Liver (tissue), 3 donors: ENCODE measurements at regions not wholly inside any gene's neighbourhood (a gene's known extent, or its start where the extent isn't known, plus 50 kb on each side); places are given as distances from the start of the nearest gene placed in this dataset.

Experiments used
- CTCF ChIP-seq: fragments of 150-350 bp; IDR thresholded peaks from 2 replicates; pipeline ENCODE4 v1.5.1; 2017; ENCODE audit warnings: improper control_type of control experiment, low read depth, low read length; ENCODE audit not compliant: missing input control
- EGR1 ChIP-seq, 2 donors: IDR thresholded peaks; 2 replicates each; pipeline ENCODE4 v1.6.1; 2016 to 2018; ENCODE audit warnings: antibody characterized with exemption in 2 of 2, low read depth in 2 of 2
- GABPA ChIP-seq, 2 donors: IDR thresholded peaks in 1 of 2; conservative IDR thresholded peaks in 1 of 2; 2 replicates each; pipeline ENCODE4 v1.6.1; 2016; ENCODE audit warnings: antibody characterized with exemption in 2 of 2, mild to moderate bottlenecking in 1 of 2, moderate library complexity in 1 of 2
- HNF4A ChIP-seq, 2 donors: conservative IDR thresholded peaks; 2 replicates each; pipeline ENCODE4 v1.6.1; 2016; ENCODE audit warnings: antibody characterized with exemption in 2 of 2, mild to moderate bottlenecking in 2 of 2
- JUND ChIP-seq, 2 donors: IDR thresholded peaks; 2 replicates each; pipeline ENCODE4 v1.6.1; 2016; ENCODE audit warnings: antibody characterized with exemption in 2 of 2
- NR2F2 ChIP-seq: IDR thresholded peaks from 2 replicates; pipeline ENCODE4 v1.6.1; 2016; ENCODE audit warnings: antibody characterized with exemption
- RAD21 ChIP-seq, 2 donors: IDR thresholded peaks; 2 replicates each; pipeline ENCODE4 v1.6.1; 2016; ENCODE audit warnings: antibody characterized with exemption in 2 of 2, mild to moderate bottlenecking in 2 of 2
- REST ChIP-seq: IDR thresholded peaks from 2 replicates; pipeline ENCODE4 v1.6.1; 2016; ENCODE audit warnings: antibody characterized with exemption, mild to moderate bottlenecking
- RXRA ChIP-seq, 2 donors: IDR thresholded peaks; 2 replicates each; pipeline ENCODE4 v1.6.1; 2017 to 2018; ENCODE audit warnings: antibody characterized with exemption in 2 of 2, mild to moderate bottlenecking in 1 of 2
- SP1 ChIP-seq: IDR thresholded peaks from 2 replicates; pipeline ENCODE4 v1.6.1; 2018; ENCODE audit warnings: antibody characterized with exemption, mild to moderate bottlenecking
- TAF1 ChIP-seq: conservative IDR thresholded peaks from 2 replicates; pipeline ENCODE4 v1.6.1; 2016; ENCODE audit warnings: antibody characterized with exemption, mild to moderate bottlenecking
- TF ChIP-seq, protein P1 (sequence below): IDR thresholded peaks from 2 replicates; pipeline ENCODE4 v1.6.1; 2016; ENCODE audit warnings: antibody characterized with exemption
- TF ChIP-seq, protein P2 (sequence below): IDR thresholded peaks from 2 replicates; pipeline ENCODE4 v1.6.1; 2016; ENCODE audit warnings: antibody characterized with exemption
- TF ChIP-seq, protein P3 (sequence below): IDR thresholded peaks from 2 replicates; pipeline ENCODE4 v1.6.1; 2016; ENCODE audit warnings: antibody characterized with exemption
- donor health status: healthy.
- donor health status: healthy.

DNA sequence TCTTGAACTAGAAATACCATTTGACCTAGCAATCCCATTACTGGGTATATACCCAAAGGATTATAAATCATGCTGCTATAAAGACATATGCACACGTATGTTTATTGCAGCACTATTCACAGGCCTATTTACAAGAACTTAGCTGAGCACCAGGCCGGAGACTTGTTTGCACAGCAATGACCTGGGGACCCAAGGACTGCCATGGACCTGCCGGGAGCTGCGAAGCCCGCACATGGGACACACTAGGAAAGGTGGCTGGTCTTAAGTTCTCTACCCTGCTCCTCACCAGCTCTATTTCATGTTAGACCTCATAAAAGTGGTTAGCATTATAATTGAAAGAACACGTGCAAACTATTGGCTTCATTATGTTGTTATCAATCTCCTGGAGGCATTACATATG is 70.4 kb upstream of the CST7 start:
- TF ChIP-seq CTCF (no peak), GABPA (IDR thresholded peaks at IDR 0.05 in 1 of 2, conservative IDR thresholded peaks at IDR 0.05 in 1 of 2) (no peak), REST (no peak), EGR1 (IDR thresholded peaks at IDR 0.05; ENCODE audit: low read depth in 2 of 2) (no peak), HNF4A (conservative IDR thresholded peaks at IDR 0.05) (no peak), JUND (IDR thresholded peaks at IDR 0.05) (no peak), RXRA (IDR thresholded peaks at IDR 0.05) (no peak), TAF1 (no peak), NR2F2 (no peak), SP1 (no peak), RAD21 (IDR thresholded peaks at IDR 0.05) (no peak)
- TF ChIP-seq, protein P1, sequence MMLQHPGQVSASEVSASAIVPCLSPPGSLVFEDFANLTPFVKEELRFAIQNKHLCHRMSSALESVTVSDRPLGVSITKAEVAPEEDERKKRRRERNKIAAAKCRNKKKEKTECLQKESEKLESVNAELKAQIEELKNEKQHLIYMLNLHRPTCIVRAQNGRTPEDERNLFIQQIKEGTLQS: no peak
- TF ChIP-seq, protein P2, sequence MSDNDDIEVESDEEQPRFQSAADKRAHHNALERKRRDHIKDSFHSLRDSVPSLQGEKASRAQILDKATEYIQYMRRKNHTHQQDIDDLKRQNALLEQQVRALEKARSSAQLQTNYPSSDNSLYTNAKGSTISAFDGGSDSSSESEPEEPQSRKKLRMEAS: no peak
- TF ChIP-seq, protein P3, sequence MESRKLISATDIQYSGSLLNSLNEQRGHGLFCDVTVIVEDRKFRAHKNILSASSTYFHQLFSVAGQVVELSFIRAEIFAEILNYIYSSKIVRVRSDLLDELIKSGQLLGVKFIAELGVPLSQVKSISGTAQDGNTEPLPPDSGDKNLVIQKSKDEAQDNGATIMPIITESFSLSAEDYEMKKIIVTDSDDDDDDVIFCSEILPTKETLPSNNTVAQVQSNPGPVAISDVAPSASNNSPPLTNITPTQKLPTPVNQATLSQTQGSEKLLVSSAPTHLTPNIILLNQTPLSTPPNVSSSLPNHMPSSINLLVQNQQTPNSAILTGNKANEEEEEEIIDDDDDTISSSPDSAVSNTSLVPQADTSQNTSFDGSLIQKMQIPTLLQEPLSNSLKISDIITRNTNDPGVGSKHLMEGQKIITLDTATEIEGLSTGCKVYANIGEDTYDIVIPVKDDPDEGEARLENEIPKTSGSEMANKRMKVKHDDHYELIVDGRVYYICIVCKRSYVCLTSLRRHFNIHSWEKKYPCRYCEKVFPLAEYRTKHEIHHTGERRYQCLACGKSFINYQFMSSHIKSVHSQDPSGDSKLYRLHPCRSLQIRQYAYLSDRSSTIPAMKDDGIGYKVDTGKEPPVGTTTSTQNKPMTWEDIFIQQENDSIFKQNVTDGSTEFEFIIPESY: no peak
